Fibroblast of upper back skin (primary cell): ENCODE measurements at regions not wholly inside any gene's neighbourhood (a gene's known extent, or its start where the extent isn't known, plus 50 kb on each side); places are given as distances from the start of the nearest gene placed in this dataset.
"Not testable (repeated sequence)": the region's sequence is repeated elsewhere in the genome, so short reads cannot be mapped to it uniquely, and the experiment has no call there.

Experiments
- DNase-seq: peaks from one replicate; pipeline ENCODE4 v3.0.0-alpha.2; 2013

DNA sequence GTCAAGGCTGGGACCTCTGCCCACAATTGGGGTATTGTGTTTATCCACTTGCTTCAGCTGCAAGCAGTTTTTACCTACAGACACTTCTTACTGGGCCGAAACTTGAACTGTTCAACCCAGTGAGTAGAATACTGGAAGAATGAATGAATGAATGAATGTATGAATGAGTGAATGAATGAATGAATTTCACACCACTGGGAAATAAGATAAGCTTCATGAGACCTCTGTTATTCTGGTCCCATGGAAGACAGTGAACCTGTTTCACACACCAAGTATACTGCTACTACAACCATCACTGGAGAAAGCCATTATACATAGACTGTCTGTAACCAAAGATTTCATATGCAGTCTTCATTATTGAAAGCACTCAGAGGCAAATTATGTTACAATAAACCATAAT lies 295.0 kb upstream of the GULP1 start:
- no peak for DNase-seq

GRCh38 chr2:188000189-188000588 lies 291.5 kb upstream of the GULP1 start:
- DNase-seq = no peak

DNA sequence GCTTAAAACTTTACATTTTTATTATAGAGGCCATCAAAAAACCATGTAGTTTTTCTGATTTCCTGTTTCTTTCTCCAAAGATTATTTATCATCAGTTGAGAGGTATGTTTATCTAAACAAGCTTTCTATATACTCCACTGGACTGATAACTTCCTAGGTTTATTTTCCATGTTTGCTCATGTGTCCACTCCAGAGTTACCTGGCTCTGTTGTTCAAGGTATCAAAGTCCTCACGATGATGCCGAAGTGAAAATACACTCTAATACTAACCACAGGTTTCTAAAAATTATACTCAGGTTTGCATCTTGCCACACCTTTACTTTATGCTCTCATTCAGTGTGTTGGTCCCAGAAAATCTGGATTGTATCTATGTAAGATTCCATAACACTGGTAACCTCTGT lies 287.9 kb upstream of the GULP1 start:
- DNase-seq = no peak

DNA sequence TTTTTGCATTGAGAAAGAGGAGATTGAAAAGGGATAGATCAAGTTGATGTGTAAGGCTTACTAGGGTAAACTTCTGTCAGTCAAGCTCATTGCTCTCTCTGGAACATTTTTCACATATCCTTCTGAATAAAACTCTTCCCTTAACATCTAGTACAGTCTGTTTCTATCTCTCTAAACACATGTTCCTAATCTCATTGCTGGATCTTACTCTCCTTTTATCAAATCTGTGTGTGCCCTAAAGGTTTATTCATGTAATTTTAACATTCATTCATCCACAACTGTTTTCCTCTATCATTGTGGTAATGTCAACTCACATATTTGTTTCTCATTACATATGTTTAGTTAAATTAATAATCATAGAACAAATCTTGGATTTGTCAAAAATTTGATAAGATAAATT lies 277.9 kb upstream of the GULP1 start:
- DNase-seq = no peak

DNA sequence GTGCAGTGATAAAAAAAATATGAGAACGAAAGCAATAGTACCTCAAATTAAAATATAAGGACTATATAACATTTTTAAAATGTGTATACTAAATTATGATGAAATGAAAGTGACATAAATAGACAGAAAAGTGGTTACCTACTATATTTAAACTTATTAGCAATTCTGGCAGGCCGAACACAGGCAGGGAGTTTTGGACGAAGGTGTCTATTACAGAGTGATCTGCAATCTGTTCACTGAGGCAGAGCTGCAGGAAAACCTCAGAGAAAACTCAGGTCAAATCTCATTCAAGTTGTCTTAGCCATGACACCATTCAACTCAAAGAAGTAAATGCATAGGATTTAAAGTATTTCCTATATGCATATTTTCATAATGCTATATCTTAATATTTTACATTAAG lies 274.8 kb upstream of the GULP1 start:
- no peak for DNase-seq

- DNase-seq = no peak
Observed at GRCh38 chr2:188022389-188022788, 269.3 kb upstream of the GULP1 start.

GRCh38 chr2:188023035-188023434 lies 268.6 kb upstream of the GULP1 start:
- no peak for DNase-seq

GRCh38 chr2:188024811-188025210 lies 266.9 kb upstream of the GULP1 start:
- DNase-seq = peak; percentile 61

DNA sequence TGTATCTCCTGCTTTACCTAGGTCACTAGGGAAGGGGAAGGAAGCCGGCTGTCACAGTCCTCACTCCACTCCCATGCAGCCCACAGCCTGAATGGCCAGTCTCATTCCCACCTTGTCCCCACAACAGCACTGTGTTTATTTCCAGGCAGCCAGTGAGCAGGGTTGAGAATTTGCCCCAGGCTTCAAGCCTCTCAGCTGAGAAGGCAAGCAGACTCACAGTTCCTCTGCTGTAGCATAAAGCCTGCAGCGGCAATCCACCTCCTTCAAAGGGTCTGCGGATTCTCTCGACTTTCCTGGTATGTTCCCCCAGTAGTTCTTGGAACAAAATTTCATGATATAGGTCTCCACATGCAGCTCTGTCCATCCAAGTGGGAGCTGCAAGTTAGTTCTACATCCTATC lies 262.9 kb upstream of the GULP1 start:
- DNase-seq = no peak

- DNase-seq = no peak
Observed at GRCh38 chr2:188032306-188032705, 259.4 kb upstream of the GULP1 start.

DNA sequence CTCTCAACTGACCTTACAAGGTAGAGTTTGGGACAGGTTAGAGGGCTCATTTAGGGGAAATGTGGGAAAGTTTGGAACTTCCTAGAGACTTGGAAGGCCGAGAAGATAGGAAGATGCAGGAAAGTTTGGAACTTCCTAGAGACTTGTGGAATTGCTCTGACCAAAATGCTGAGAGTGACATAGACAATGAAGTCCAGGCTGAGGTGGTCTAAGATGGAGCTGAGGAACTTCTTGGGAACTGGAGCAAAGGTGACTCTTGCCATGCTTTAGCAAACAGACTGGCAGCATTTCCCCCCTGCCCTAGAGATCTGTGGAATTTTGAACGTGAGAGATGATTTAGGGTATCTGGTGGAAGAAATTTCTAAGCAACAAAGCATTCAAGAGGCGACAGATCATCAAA lies 258.9 kb upstream of the GULP1 start:
- no peak for DNase-seq

DNA sequence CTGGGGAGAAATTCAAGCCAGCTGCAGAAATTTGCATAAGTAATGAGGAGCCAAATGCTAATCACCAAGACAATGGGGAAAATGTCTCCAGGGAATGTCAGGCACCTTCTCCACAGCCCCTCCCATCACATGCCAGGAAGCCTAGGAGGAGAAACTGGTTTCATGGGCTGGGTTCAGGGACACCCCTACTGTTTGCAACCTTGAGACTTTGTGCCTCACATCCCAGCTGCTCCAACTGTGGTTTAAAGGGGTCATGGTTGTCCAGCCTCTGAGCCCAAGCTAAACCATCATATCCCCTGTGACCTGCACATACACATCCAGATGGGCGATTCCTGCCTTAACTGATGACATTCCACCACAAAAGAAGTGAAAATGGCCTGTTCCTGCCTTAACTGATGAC lies 258.4 kb upstream of the GULP1 start:
- not testable (repeated sequence) for DNase-seq

DNA sequence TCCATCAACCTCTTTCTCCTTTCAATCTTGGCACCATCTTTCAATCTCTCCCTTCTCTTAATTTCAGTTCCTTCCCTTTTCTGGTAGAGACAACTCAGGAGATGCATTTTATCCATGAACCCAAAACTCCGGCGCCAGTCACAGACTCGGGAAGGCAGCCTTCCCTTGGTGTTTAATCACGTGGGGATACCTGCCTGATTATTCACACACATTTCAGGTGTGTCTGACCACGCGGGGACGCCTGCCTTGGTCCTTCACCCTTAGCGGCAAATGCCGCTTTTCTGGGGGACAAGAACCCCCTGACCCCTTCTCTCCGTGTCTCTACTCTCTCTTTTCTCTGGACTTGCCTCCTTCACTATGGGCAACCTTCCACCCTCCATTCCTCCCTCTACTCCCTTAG lies 257.6 kb upstream of the GULP1 start:
- not testable (repeated sequence) for DNase-seq

- DNase-seq = not testable (repeated sequence)
Observed at GRCh38 chr2:188035377-188035776, 256.3 kb upstream of the GULP1 start.

DNA sequence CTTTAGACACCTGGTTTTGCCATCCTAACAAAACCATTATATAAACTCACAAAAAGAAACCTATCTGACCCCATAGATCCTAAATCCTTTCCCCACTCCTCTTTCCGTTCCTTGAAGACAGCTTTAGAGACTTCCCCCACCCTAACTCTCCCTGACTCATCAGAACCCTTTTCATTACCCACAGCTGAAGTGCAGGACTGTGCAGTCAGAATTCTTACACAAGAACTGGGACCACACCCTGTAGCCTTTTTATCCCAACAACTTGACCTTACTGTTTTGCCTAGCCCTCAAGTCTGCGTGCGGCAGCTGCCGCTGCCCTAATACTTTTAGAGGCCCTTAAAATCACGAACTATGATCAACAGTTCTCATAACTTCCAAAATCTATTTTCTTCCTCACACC lies 254.9 kb upstream of the GULP1 start:
- DNase-seq = peak; percentile 27

- DNase-seq = no peak
Observed at GRCh38 chr2:188039307-188039706, 252.4 kb upstream of the GULP1 start.

DNA sequence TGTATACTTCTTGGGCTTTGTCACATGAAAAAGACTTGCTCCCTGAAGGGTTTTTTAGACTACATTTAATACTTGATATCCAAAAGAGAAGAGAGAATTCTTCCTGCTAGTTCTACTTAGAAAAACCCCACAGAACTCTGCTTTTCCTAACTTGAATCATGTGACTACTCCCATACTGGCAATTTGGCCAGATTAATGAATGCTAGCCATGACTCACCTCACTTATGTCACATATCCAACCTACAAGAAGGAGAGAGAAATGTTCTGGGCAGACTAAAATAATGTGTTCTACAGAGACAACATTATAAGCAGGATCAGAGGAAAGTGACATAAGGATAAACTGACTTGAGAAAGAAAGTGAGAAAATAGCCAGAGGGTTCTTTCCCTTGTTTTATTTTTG lies 249.3 kb upstream of the GULP1 start:
- peak; percentile 81 for DNase-seq

- DNase-seq = no peak
Observed at GRCh38 chr2:188045016-188045415, 246.7 kb upstream of the GULP1 start.

GRCh38 chr2:188046437-188046836 lies 245.2 kb upstream of the GULP1 start:
- DNase-seq = peak; percentile 73

GRCh38 chr2:188047735-188048134 lies 243.9 kb upstream of the GULP1 start:
- peak; percentile 56 for DNase-seq

GRCh38 chr2:188050726-188051125 lies 240.9 kb upstream of the GULP1 start:
- DNase-seq = peak; percentile 58

- DNase-seq = peak; percentile 79
Observed at GRCh38 chr2:188051706-188052105, 240.0 kb upstream of the GULP1 start.

DNA sequence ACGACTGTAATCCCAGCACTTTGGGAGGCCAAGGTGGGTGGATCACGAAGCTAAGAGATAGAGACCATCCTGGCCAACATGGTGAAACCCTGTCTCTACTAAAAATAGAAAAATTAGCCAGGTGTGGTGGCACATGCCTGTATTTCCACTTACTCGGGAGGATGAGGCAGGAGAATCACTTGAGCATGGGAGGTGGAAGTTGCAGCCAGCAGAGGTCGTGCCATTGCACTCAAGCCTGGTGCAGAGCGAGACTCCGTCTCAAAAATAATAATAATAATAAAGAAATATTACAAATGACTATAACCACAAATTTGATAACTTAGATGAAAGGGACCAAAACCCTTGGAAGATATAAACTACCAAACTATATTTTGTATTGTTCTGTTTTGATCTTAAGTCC lies 226.3 kb upstream of the GULP1 start:
- DNase-seq = no peak

GRCh38 chr2:188068093-188068492 lies 223.6 kb upstream of the GULP1 start:
- DNase-seq = no peak

- DNase-seq = no peak
Observed at GRCh38 chr2:188076149-188077056, 215.3 kb upstream of the GULP1 start.
